Natural killer cell (primary cell): ENCODE measurements at regions not wholly inside any gene's neighbourhood (a gene's known extent, or its start where the extent isn't known, plus 50 kb on each side); places are given as distances from the start of the nearest gene placed in this dataset.

Experiments used
- ATAC-seq, 3 donors: fragments of 150-1000 bp in 2 of 3; fragments of 200-7000 bp in 1 of 3; cut with Tn5 transposase; 1 replicate in 1 of 3; 2 replicates in 2 of 3; pipeline ENCODE4 v1.10.0; 2021; ENCODE audit warnings: mild to moderate bottlenecking in 2 of 3, moderate library complexity in 2 of 3
- DNase-seq, 2 donors: peaks; one replicate each; pipeline versions ENCODE4 v3.0.0 to v3.0.0-alpha.2; 2013 to 2021; ENCODE audit warnings: mixed read lengths in 1 of 2
- H3K27ac ChIP-seq: one replicate; pipeline ENCODE4 v1.5.1; 2013; ENCODE audit warnings: mild to moderate bottlenecking, low read length
- H3K27me3 ChIP-seq: one replicate; pipeline ENCODE4 v1.6.1; 2013; ENCODE audit warnings: low read length; ENCODE audit not compliant: control insufficient read depth, insufficient read depth
- H3K36me3 ChIP-seq: one replicate; pipeline ENCODE4 v1.6.1; 2013; ENCODE audit warnings: low read length; ENCODE audit not compliant: control insufficient read depth, insufficient read depth
- H3K4me1 ChIP-seq: one replicate; pipeline ENCODE4 v1.6.1; 2013; ENCODE audit warnings: low read length; ENCODE audit not compliant: control insufficient read depth, insufficient read depth
- H3K4me3 ChIP-seq: one replicate; pipeline ENCODE4 v1.5.1; 2013; ENCODE audit warnings: low read length
- H3K9me3 ChIP-seq: one replicate; pipeline ENCODE4 v1.6.1; 2013; ENCODE audit warnings: low read length; ENCODE audit not compliant: control insufficient read depth, insufficient read depth
- H3K27ac Mint-ChIP-seq, 2 donors: one replicate each; pipeline ENCODE4 v1.8.0; 2022; ENCODE audit warnings: mild to moderate bottlenecking in 2 of 2, mixed read lengths in 2 of 2, moderate library complexity in 1 of 2
- H3K27me3 Mint-ChIP-seq, 2 donors: one replicate each; pipeline ENCODE4 v1.8.0; 2022; ENCODE audit warnings: low read depth in 2 of 2, mixed read lengths in 2 of 2
- H3K36me3 Mint-ChIP-seq: one replicate; pipeline ENCODE4 v1.8.0; 2022; ENCODE audit warnings: mixed read lengths
- H3K4me1 Mint-ChIP-seq, 2 donors: one replicate each; pipeline ENCODE4 v1.8.0; 2022; ENCODE audit warnings: mixed read lengths in 2 of 2
- H3K4me3 Mint-ChIP-seq: one replicate; pipeline ENCODE4 v1.8.0; 2022; ENCODE audit warnings: mild to moderate bottlenecking, moderate library complexity, mixed read lengths
- H3K9me3 Mint-ChIP-seq, 2 donors: one replicate each; pipeline ENCODE4 v1.8.0; 2022; ENCODE audit warnings: mixed read lengths in 2 of 2
- WGBS: methylation state at CpG from one replicate; pipeline ENCODE4 v1.1.7; 2013; ENCODE audit warnings: missing lambda C conversion rate; ENCODE audit not compliant: insufficient coverage; 5-methylcytosine and 5-hydroxymethylcytosine counted together
- intact Hi-C: fragments of 100-400 bp; cut with micrococcal nuclease; formaldehyde crosslinking; loops from one replicate; pipeline ENCODE4 v1.14.2; 2022
- TF ChIP-seq, protein P1 (sequence below): fragments of 200-600 bp; IDR thresholded peaks from one replicate; pipeline ENCODE4 v1.8.0; 2022; ENCODE audit warnings: antibody characterized with exemption

DNA sequence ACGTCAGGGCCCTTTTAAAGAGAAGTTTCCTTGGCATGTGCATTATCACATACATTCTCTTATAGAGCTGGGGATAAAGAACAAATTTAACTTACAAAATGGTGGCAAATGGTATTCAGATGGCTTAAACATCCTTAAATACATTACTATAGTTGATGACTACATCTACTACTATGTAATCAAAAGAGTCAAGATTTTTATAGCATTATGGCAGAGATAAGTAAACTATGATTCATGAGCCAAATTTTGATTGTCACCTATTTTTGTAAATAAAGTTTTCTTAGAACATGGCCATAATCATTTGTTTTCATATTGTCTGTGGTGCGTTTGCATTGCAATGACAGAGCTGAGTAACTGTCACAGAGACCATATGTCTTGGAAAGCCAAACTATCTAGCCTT is 1188.6 kb upstream of the TENM4 start:
- Histone ChIP-seq H3K4me3 (no peak overlapping the region), H3K4me1 (no peaks in the 10 kb centered on the region), H3K9me3 (peaks cover 3% of the 10 kb centered on the region), H3K27ac (no peak overlapping the region), H3K27me3 (no peaks in the 10 kb centered on the region), H3K36me3 (no peaks in the 10 kb centered on the region)
- TF ChIP-seq, protein P1, sequence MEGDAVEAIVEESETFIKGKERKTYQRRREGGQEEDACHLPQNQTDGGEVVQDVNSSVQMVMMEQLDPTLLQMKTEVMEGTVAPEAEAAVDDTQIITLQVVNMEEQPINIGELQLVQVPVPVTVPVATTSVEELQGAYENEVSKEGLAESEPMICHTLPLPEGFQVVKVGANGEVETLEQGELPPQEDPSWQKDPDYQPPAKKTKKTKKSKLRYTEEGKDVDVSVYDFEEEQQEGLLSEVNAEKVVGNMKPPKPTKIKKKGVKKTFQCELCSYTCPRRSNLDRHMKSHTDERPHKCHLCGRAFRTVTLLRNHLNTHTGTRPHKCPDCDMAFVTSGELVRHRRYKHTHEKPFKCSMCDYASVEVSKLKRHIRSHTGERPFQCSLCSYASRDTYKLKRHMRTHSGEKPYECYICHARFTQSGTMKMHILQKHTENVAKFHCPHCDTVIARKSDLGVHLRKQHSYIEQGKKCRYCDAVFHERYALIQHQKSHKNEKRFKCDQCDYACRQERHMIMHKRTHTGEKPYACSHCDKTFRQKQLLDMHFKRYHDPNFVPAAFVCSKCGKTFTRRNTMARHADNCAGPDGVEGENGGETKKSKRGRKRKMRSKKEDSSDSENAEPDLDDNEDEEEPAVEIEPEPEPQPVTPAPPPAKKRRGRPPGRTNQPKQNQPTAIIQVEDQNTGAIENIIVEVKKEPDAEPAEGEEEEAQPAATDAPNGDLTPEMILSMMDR: no peak
- intact Hi-C loops: no loop called here
- H3K9me3 Mint-ChIP-seq: peaks cover 6 to 7% of the 10 kb centered on the region in 2 donors
- H3K4me1 Mint-ChIP-seq: no peaks in the 10 kb centered on the region
- no peak overlapping the region for H3K27ac Mint-ChIP-seq
- 83% methylated on average over 1 of the region's 2 CpGs for WGBS
- H3K27me3 Mint-ChIP-seq: no peaks in the 10 kb centered on the region
- no peaks in the 10 kb centered on the region for H3K36me3 Mint-ChIP-seq
- ATAC-seq (no peak), DNase-seq (no peak)
- no peak overlapping the region for H3K4me3 Mint-ChIP-seq

DNA sequence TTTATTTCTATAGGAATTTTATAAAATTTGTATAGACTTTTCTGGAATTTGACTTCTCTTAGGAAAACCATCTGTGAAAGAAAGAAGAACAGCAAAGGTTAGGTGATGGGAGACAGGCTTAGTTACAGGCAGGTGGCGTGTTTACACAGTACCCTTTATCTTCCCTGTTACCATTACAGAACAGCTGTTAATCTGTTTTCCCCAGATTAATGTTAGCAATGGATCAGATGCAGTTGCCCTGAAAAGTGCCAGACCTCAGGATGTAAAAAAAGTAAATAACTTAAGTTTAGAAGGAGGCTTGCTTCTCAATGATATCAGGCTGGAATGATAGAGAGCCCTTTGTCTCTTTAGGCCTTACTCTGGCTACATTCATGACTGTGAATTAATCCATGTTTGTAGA is 1186.5 kb upstream of the TENM4 start:
- Histone ChIP-seq H3K4me1 (no peaks in the 10 kb centered on the region), H3K27me3 (no peaks in the 10 kb centered on the region), H3K27ac (no peak overlapping the region), H3K9me3 (peaks cover 3% of the 10 kb centered on the region), H3K36me3 (no peaks in the 10 kb centered on the region), H3K4me3 (no peak overlapping the region)
- ATAC-seq: no peak
- no peaks in the 10 kb centered on the region for H3K4me1 Mint-ChIP-seq
- TF ChIP-seq, protein P1: no peak
- H3K36me3 Mint-ChIP-seq: no peaks in the 10 kb centered on the region
- intact Hi-C loops: no loop called here
- no peaks in the 10 kb centered on the region for H3K27me3 Mint-ChIP-seq
- H3K27ac Mint-ChIP-seq: no peak overlapping the region
- peaks cover 6 to 11% of the 10 kb centered on the region in 2 donors for H3K9me3 Mint-ChIP-seq
- 67% methylated on average over 1 of the region's 1 CpG for WGBS
- no peak overlapping the region for H3K4me3 Mint-ChIP-seq
- no peak for DNase-seq

GRCh38 chr11:80626721-80627120 is 1185.9 kb upstream of the TENM4 start:
- no peak overlapping the region for H3K4me3 ChIP-seq
- WGBS: 88% methylated on average over 4 of the region's 4 CpGs
- intact Hi-C loops: no loop called here
- no peak for ATAC-seq
- H3K4me1 ChIP-seq: no peaks in the 10 kb centered on the region
- H3K4me1 Mint-ChIP-seq: no peaks in the 10 kb centered on the region
- no peak overlapping the region for H3K4me3 Mint-ChIP-seq
- no peak for DNase-seq
- H3K36me3 Mint-ChIP-seq: no peaks in the 10 kb centered on the region
- no peak overlapping the region for H3K27ac ChIP-seq
- no peaks in the 10 kb centered on the region for H3K27me3 Mint-ChIP-seq
- no peaks in the 10 kb centered on the region for H3K36me3 ChIP-seq
- no peaks in the 10 kb centered on the region for H3K27me3 ChIP-seq
- peaks cover 8 to 11% of the 10 kb centered on the region in 2 donors for H3K9me3 Mint-ChIP-seq
- TF ChIP-seq, protein P1: no peak
- peaks cover 3% of the 10 kb centered on the region for H3K9me3 ChIP-seq
- no peak overlapping the region for H3K27ac Mint-ChIP-seq

- Mint-ChIP-seq H3K9me3 (peaks cover 10 to 11% of the 10 kb centered on the region in 2 donors), H3K4me1 (no peaks in the 10 kb centered on the region), H3K36me3 (no peaks in the 10 kb centered on the region), H3K27me3 (no peaks in the 10 kb centered on the region), H3K27ac (no peak overlapping the region), H3K4me3 (no peak overlapping the region)
- DNase-seq: no peak
- 76% methylated on average over 2 of the region's 3 CpGs for WGBS
- H3K9me3 ChIP-seq: peaks cover 3% of the 10 kb centered on the region
- ATAC-seq: no peak
- no peak overlapping the region for H3K4me3 ChIP-seq
- no peak overlapping the region for H3K27ac ChIP-seq
- H3K4me1 ChIP-seq: no peaks in the 10 kb centered on the region
- no peaks in the 10 kb centered on the region for H3K27me3 ChIP-seq
- intact Hi-C loops: no loop called here
- no peaks in the 10 kb centered on the region for H3K36me3 ChIP-seq
- TF ChIP-seq, protein P1: no peak
These were observed 1184.7 kb upstream of the TENM4 start for GRCh38 chr11:80625563-80625962.
